ENCODE measurements at regions not wholly inside any gene's neighbourhood (a gene's known extent, or its start where the extent isn't known, plus 50 kb on each side); places are given as distances from the start of the nearest gene placed in this dataset.

DNA sequence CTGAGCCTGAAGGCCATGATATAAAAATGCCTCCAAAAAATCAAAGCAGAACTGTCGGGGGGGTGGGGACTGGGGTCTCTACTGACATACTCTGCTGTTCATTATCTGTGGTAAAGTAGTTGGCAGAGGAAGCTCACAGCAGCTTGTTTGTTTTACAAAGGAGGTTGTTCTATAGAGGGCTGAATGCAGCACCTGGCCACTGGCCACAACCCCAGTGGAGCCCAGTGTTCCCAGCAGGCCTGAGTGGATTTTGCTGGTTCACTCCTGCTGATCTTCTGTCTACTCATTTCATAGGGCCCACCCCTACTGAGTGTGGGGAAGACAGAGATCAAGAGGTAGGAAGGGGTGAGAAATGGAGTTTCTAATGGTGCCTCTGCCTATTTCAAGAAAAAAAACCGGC, 125.5 kb downstream of the DIPK2A start:
- no peak overlapping the region for H3K27ac ChIP-seq
- H3K9me2 ChIP-seq (ENCODE audit: insufficient read depth), result no peaks in the 10 kb centered on the region
- TF ChIP-seq, protein P1, sequence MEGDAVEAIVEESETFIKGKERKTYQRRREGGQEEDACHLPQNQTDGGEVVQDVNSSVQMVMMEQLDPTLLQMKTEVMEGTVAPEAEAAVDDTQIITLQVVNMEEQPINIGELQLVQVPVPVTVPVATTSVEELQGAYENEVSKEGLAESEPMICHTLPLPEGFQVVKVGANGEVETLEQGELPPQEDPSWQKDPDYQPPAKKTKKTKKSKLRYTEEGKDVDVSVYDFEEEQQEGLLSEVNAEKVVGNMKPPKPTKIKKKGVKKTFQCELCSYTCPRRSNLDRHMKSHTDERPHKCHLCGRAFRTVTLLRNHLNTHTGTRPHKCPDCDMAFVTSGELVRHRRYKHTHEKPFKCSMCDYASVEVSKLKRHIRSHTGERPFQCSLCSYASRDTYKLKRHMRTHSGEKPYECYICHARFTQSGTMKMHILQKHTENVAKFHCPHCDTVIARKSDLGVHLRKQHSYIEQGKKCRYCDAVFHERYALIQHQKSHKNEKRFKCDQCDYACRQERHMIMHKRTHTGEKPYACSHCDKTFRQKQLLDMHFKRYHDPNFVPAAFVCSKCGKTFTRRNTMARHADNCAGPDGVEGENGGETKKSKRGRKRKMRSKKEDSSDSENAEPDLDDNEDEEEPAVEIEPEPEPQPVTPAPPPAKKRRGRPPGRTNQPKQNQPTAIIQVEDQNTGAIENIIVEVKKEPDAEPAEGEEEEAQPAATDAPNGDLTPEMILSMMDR (conservative IDR thresholded peaks at IDR 0.05), result no peak
- TF ChIP-seq EZH2 (IDR thresholded peaks at IDR 0.05; ENCODE audit: low read depth), result no peak
- POLR2A ChIA-PET (ENCODE audit: unreplicated experiment), result no interaction called here
- H2AFZ ChIP-seq, result no peak overlapping the region
- H3K4me1 ChIP-seq (replicated peaks; ENCODE audit: insufficient read depth), result 0 out of 2 replicates have a peak, but pooled peaks cover 6% of the 10 kb centered on the region
- H4K20me1 ChIP-seq (ENCODE audit: insufficient read depth), result no peaks in the 10 kb centered on the region
- CTCF ChIA-PET, result no interaction called here
- no peaks in the 10 kb centered on the region for H3K9me3 ChIP-seq (ENCODE audit: insufficient read depth, low read depth)
- no peak overlapping the region for H3K4me2 ChIP-seq
- no peak for DNase-seq
- H3K36me3 ChIP-seq (ENCODE audit: low read depth), result no peaks in the 10 kb centered on the region
- no peaks in the 10 kb centered on the region for H3F3A ChIP-seq (ENCODE audit: insufficient read depth, low read depth)
- no peaks in the 10 kb centered on the region for H3K27me3 ChIP-seq (ENCODE audit: insufficient read depth, low read depth)
- intact Hi-C loops (cut with micrococcal nuclease; ENCODE audit: unreplicated experiment), result no loop called here
- no TSS peak for BruUV-seq (replicated peaks)
- H3K79me2 ChIP-seq (ENCODE audit: low read depth), result no peaks in the 10 kb centered on the region
- H3K4me3 ChIP-seq, result no peak overlapping the region

DNA sequence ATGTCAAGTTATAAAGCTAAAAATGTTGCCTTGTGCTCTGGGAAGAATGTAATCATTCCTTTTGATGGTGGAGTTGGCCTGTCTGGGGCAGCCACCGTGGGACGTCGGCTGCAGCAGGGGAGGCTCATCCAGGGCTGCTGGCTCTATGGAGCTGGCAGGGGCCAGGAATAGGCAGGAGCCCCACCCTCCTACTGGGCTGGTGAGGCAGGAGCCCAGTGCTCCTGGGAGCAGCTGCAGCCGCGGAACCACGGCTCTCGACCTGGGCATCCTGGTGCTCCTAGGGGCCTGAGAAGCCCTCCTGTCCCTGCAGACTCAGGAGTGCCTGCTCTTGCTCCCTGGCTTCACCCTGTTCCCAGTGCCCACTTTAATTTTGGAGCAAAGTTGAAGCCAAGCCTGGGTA, 127.1 kb downstream of the DIPK2A start:
- Histone ChIP-seq H3K27me3 (ENCODE audit: insufficient read depth, low read depth) (no peaks in the 10 kb centered on the region), H3F3A (ENCODE audit: insufficient read depth, low read depth) (no peaks in the 10 kb centered on the region), H3K27ac (no peak overlapping the region), H4K20me1 (ENCODE audit: insufficient read depth) (no peaks in the 10 kb centered on the region), H3K4me3 (no peak overlapping the region), H3K79me2 (ENCODE audit: low read depth) (no peaks in the 10 kb centered on the region), H3K4me1 (replicated peaks; ENCODE audit: insufficient read depth) (0 out of 2 replicates have a peak, but pooled peaks cover 6% of the 10 kb centered on the region), H3K9me3 (ENCODE audit: insufficient read depth, low read depth) (no peaks in the 10 kb centered on the region), H2AFZ (no peak overlapping the region), H3K4me2 (no peak overlapping the region), H3K9me2 (ENCODE audit: insufficient read depth) (no peaks in the 10 kb centered on the region), H3K36me3 (ENCODE audit: low read depth) (no peaks in the 10 kb centered on the region)
- no peak for DNase-seq
- no TSS peak for BruUV-seq (replicated peaks)
- ChIA-PET CTCF (no interaction called here), POLR2A (ENCODE audit: unreplicated experiment) (no interaction called here)
- intact Hi-C loops (cut with micrococcal nuclease; ENCODE audit: unreplicated experiment), result no loop called here
- TF ChIP-seq, protein P1 (conservative IDR thresholded peaks at IDR 0.05), result no peak
- TF ChIP-seq EZH2 (IDR thresholded peaks at IDR 0.05; ENCODE audit: low read depth), result no peak

DNA sequence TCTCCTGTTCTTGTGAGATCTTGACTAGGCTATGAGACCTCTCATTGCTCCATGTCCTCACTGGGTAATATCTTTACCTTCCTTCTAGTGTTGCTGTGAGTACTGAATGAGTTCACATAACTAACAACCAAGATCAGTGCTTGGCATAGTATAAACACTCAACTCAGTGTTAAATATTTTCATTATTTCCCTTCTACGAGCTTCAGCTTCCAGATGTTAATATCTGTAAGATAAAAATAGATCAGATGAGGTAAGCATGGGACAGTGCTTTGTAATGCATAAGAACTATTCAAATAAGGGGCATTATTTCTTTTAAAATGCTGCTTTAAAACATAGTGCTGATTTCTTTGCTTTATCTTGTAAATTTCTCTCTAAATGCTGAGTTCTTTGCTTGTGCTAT, 130.8 kb downstream of the DIPK2A start:
- Histone ChIP-seq H3K27ac (no peak overlapping the region), H3K4me3 (no peak overlapping the region), H2AFZ (no peak overlapping the region), H3K27me3 (ENCODE audit: insufficient read depth, low read depth) (no peaks in the 10 kb centered on the region), H3K9me2 (ENCODE audit: insufficient read depth) (no peaks in the 10 kb centered on the region), H3K4me2 (no peak overlapping the region), H3F3A (ENCODE audit: insufficient read depth, low read depth) (no peaks in the 10 kb centered on the region), H3K9me3 (ENCODE audit: insufficient read depth, low read depth) (no peaks in the 10 kb centered on the region), H3K79me2 (ENCODE audit: low read depth) (no peaks in the 10 kb centered on the region), H3K4me1 (replicated peaks; ENCODE audit: insufficient read depth) (no peaks in the 10 kb centered on the region), H3K36me3 (ENCODE audit: low read depth) (no peaks in the 10 kb centered on the region), H4K20me1 (ENCODE audit: insufficient read depth) (no peaks in the 10 kb centered on the region)
- ChIA-PET POLR2A (ENCODE audit: unreplicated experiment) (no interaction called here), CTCF (no interaction called here)
- no TSS peak for BruUV-seq (replicated peaks)
- intact Hi-C loops (cut with micrococcal nuclease; ENCODE audit: unreplicated experiment), result no loop called here
- DNase-seq, result no peak
- TF ChIP-seq, protein P1 (conservative IDR thresholded peaks at IDR 0.05), result no peak
- TF ChIP-seq EZH2 (IDR thresholded peaks at IDR 0.05; ENCODE audit: low read depth), result no peak

Measured in PC-9 (cell line).